22Rv1 (cell line): ENCODE measurements at regions not wholly inside any gene's neighbourhood (a gene's known extent, or its start where the extent isn't known, plus 50 kb on each side); places are given as distances from the start of the nearest gene placed in this dataset.

Experiments used
- CTCF ChIP-seq: fragments of 450-650 bp; IDR thresholded peaks from 2 replicates; pipeline ENCODE4 v1.5.1; 2017; ENCODE audit warnings: mild to moderate bottlenecking
- ZFX ChIP-seq: fragments of 450-650 bp; IDR thresholded peaks from 2 replicates; pipeline ENCODE4 v1.6.1; 2017; ENCODE audit warnings: antibody characterized with exemption, borderline replicate concordance

- no peak for TF ChIP-seq CTCF
- TF ChIP-seq ZFX = no peak
Measured at GRCh38 chr15:37636736-37637135, 297.7 kb upstream of the TMCO5A start.
